TTC549 (cell line): ENCODE measurements at regions not wholly inside any gene's neighbourhood (a gene's known extent, or its start where the extent isn't known, plus 50 kb on each side); places are given as distances from the start of the nearest gene placed in this dataset.

Experiments
- FAIRE-seq: peaks from 2 replicates; lab custom pipeline; 2012; peaks lifted over from hg19 to GRCh38; lab: Jason Lieb, UNC

DNA sequence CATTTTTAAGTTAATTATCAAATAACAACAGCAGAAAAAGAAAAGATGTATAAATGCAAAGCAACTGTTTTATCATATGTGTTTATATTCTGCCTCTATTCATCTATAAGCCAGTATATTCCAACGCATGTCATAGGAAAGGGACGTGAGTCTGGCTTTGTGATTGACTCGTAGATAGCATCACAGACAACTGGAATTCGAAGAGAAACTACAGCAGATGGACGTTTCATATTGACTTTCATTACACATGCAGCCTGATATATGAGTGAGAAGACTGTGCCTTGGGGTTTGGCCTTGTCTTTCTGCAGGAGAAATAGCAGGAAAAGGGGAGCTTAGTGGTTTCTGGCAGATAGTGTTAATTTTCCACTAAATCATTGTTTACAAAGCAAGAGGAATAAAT is 1111.9 kb downstream of the MAT2B start:
- no peak for FAIRE-seq

DNA sequence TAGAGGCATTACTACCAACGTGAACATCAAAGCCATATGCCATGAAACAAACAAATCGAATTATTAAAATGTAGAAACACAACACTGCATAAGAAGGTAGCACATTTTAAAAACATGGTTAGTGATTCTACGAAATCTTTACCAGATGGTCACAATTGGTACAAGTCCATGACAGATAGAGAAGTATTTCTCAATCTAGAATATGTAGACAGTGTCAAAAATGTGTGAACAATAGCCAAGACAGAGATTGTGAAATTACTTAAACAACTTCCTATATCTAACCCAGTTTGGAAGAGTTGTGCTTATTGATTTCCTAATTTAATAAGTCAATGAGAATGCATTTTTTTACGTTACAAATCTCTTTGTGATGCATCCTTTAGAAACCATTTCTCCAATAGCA is 1121.6 kb downstream of the MAT2B start:
- FAIRE-seq: no peak

DNA sequence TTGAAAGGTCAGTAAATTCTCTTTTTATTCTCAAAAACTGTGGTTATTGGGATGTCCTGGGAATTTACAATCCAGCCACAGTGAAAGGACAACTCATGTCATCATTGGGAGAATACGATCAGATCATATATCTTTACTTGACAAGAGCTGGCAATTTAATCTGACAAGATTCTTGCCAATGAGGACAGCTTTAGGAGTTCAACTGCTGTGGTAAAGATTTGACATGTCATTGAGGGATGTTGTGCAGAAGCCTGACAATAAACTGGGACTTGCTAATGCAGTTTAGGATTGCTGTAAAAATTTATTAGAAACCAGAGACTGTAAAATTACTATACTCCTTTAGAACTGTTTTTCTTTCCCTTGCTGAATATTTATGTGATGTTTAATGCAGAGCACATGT is 1131.0 kb downstream of the MAT2B start:
- FAIRE-seq: no peak

DNA sequence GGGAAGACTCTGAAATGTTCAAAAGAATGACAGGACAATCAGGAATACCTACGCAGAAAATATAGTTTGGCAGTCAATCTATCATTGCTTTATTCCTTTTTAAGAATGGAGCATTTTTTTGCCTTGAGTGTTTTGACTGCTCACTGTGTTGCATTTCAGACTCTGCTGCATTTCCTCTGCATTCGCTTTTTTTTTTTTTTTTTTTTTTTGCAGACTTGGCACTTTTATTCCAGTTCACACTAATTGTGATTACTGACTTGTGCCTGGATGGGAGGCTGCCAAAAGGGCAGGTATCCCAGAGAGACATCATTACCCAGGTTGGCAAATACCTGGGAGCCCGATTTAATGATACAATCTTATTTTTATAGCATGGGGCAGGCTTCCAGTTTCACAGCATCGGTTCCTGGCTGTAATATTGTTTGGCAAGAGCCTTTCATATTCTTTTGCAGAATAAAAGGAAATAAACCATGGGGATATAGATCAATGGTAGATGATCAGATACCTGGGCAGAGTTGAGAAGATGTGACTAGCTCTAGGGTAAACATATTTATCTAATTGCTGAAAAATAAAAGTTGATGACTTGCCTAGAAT is 1132.6 kb downstream of the MAT2B start:
- FAIRE-seq: no peak

DNA sequence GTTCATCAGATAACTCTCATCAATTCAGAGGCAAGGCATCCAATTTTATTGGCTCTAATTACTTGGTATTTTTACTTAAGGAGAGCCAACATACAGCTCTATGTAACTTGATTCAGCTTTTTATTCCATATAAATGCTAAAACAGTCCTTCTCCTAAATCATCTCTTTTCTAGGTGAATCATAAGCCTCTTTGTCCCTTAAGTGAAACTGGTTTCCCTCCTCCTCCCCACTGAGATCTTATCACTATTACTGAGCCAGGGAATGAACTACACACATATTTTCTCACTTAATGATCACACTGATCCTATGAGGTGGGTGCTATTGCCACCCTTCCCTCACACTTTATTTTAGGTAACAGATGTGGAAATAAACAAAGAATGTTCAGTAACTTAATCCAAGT is 1143.8 kb downstream of the MAT2B start:
- no peak for FAIRE-seq

DNA sequence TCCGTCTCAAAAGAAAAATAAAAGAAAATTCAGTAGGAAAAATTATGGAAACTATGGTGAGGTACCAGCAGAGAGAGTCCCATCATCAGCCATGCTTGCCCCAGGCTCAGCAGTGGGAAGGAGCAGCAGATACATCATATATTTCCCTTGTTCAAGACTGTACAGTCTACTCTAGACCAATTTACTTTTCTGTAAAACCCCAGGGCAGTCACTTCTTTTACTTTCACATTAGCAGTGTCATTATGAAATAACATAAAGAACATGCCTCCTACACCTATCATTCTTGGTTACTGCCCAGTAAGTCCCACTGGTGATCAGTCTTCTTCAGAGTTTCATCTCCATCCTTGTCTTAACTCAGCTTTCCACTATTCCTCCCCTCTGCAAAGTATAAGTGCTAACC is 1145.0 kb downstream of the MAT2B start:
- FAIRE-seq: no peak

DNA sequence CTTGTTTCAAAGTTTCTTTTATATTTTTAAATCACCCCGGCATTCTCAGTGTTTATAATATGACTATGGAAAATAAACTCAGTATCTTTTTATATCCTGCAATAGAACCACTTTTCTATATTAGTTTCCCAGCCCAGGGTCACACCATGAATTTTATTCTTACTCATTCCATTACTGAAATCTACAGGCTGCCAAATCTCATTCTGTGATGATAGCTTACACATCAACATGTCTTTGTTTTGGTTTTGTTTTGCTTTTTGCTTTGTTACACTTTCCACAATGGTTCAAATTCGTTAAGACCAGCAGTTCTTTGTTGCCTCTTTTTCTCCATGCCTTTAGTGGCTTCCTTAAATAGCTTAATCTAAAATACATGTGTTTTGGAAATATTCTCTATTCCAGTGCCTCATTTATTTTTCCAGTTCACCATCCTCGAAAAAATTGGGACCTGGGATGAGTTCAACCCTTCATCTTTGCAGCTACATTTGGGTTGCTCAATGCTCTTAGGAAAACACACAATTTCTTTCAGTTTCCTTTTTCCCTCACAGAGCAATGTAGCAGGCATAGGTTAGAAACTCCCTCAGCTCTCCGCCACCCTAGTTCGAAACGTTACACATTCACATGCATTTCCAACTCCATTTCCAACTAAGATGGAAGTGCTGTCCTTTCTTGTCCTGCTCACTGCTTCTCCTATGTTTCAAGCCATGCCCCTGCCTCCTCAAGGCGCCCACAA is 1146.3 kb downstream of the MAT2B start:
- FAIRE-seq: no peak

DNA sequence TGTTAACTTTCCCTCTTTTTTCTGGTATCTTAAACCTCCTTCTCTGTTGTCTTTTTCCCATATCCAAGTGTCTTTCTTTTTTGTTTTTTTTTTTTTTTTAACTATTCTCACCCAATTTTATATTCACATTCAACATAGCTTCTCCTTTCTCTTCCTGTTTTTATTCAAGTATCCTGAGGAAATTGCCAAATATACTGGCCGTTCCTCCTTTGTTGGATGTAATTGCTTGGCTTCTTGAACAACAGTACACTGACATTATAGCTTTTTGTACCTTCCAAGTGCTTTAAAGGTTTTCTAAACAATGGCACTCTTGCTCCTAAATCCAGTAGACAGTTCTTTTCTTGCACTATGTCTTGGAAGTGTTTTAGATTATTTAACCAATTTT is 1146.8 kb downstream of the MAT2B start:
- FAIRE-seq: no peak

DNA sequence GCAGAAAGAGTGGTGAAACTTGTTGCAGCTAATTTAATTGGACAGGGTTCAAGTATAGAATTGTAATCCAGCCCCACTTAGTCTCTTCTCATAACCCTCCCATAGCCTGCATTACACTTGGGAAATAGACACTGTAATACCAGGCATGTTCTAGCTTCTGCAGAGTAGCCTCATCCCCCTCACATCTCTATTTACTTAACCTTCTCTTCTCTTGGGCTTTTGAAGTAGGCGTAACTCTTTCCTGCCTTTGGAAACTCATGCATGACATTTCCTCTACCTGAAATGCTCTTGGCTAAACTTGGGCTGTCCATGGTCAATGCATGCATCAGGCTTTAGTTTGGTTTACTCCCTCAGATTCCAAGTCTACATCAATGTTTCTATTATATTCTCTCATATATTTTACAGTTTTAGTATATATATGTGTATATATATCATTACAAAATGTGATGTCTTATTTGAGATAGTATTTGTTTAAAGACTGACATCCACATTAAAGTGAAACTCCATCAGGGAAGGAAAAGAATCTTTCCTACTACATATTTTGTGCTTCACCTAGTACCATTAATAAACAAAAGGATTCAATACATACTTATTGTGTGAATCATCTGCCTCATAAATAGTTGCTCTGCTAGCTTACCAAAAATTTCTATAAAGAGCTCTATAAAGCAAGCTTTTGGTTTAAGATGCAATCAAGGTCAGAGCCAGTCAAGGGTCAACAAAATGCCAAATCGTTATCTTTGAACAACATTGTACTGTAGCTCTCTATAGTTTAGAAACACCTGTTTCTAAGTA is 1158.0 kb downstream of the MAT2B start:
- FAIRE-seq: no peak

DNA sequence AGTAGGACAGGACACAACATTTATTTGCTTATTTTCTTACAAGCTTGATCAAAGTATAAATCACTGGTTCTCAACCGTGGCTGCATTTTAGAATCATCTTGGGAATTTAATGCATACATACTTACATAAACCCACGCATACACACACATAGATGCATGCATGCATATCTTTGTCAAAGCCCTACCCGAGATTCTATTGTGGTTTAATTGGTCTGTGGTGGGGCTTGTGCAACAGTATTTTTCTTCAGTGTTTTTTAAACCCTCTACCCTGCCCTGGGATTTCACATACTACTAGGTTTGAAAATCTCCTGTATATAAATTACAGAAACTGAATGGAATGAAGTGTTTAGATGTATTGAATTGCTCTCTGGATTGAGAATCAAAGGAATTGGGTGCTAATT is 1166.2 kb downstream of the MAT2B start:
- no peak for FAIRE-seq

DNA sequence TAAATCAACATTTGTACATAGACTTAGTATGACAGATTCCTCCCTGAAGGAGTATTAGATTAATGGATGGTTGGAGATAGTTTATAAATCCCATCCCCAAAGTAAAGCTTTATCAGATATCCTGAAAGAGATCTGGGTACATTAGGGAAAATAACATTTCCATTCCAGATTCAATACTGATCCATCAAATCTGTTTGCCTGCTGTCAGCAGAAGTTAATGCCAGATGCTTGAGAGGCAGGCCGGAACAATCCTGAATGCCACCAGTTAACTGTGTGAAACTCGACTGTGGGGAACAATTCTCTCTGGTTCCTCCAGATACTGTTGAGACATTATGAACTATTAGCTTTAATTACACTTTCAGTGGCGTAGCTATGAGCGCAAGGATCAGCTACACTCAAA is 1166.8 kb downstream of the MAT2B start:
- FAIRE-seq: no peak

DNA sequence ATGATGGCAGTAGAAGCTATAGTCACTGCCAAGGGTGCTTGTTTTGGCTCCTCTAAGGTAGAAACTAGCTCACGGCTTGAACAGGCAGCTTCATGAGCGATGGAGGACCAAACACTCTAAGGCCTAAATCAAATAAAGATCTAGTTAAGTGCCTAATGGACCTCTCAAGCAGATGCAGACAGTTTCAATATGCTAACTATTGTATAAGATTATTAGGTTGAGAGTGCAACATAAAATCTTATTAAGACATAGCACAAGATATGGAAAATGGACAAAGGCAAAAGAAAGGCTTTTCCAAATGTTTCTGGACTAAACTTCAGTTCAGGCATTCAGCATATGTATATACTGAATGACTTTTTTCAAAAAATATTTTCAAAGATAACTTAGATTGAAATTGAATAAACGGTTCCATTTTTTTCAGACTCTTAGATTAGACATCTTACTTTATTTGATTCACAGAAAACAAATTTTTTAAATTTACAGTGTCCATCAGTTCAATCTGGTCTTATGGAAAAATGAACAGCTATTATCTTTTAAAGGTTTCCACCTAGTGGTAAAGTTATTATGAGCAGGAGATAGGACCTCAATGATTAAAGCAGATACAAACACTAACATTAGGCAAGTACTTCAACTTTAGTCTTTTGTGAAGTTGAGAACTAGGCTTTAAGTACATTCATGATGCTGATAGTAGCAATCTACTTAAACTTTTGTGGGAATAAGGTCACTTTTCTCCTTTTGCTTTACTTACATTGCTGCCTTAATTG is 1167.7 kb downstream of the MAT2B start:
- peak; percentile 56 for FAIRE-seq

DNA sequence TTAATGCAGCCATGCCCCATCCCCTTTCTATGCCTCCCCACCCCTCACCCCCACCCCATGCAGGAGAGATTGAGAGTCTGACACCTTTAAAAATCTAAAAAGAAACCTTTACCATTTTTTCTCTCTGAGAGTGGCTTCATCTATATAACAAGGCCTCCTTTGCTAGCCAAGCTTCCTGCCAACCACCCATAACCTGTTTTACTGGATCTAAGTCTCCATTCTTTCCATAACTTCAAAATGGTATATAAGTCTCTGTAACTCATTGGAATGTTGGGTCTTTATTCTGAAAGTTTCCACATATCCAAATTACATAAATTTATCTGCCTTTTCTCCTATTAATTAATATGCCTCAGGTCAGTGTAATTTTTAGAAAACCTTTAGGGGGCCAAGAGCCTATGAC is 1174.0 kb downstream of the MAT2B start:
- FAIRE-seq: no peak

DNA sequence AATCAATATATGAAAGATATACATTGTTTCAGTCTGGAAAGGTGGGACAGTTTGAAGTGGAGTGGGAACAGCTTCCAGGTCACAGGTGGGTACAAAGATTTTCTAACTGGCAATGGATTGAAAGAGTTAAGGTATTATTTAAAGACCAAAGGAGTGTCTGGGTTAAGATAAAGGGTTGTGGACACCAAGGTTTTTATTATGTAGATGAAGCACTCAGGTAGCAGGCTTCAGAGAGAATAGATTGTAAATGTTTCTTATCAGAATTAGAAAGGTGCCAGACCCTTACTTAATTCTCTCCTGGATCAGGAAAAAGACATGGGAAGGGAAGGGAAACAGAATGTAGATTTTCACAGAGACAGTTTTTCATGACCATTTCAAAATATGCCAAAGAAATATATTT is 1174.8 kb downstream of the MAT2B start:
- no peak for FAIRE-seq

DNA sequence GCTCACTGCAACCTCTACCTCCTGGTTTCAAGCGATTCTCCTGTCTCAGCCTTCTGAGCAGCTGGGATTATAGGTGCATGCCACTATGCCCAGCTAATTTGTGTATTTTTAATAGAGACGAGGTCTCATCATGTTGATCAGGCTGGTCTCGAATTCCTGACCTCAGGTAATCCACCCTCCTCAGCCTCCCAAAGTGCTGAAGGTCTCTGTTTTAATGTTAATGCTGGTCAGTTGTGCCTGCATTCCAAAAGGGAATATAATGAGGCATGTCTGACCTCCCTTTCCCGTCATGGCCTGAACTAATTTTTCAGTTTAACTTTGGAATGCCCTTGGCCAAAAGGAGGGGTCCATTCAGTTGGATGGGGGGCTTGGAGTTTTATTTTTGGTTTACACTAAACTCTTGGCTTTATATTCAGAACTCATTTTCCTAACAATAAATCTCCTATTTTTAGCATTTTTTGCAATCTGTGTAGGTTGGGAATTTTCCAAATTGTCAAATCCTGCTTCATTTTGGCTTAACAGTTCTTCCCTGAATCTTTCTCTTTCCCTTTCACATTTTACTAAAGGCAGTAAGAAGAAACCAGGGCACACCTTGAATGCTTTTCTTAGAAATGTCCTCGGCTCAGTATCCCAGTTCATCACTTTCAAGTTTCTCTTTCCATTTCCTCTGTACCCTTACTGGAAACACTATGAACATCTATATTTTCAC is 1175.5 kb downstream of the MAT2B start:
- FAIRE-seq: no peak

DNA sequence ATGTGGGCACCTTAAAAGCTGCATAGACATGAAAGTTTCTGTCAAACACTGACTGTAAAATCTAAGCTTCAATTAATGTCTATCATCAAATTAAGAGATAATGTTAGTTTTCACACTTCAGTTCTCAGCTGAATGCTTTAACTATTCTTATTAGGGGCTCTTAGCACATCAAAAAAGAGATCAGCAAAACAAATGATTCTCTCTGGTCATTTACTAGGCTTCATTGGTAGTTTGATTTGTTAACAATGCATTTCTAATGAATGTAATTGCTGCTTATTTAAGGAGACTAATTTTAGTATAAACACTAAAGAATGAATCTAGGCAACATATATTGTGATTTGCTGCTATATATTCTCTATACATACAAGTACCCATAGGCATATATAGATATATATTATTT is 1182.0 kb downstream of the MAT2B start:
- FAIRE-seq: no peak

DNA sequence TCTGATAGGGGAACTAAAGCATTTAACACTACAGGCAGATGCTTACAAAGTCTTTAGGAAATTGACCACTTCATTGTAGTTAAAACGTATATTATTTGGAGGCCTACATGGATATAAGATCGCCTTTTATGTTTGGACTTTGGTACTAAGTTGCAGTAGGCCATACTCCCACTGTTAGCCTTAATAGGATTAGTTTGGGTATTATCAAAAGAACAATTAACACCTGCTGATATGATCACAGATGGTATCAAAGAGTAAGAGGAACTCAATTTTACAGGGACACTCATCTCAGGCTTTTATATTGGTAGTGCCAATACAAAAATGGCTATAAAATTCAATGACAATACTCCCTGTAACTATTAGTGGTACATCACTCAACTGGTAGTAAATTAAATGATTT is 1183.0 kb downstream of the MAT2B start:
- no peak for FAIRE-seq

DNA sequence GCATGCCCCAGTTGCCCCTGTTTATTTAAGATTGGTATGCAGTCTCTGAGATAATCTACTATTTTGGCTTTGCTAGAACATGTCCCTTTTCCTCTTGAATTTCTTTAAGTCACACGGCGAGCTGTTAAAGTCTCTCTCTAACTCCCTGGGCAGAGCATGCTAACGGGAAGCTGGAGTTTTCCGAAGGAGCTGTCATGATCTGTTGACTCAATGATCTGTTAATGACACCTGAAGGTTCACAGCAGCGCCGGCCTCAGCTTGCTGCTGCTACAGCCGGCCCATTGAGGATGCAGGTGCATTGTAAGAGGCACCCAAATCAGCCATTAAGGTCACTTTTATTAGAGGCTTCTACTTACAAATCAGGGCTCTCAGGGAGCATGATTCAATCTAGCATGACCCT is 1203.4 kb downstream of the MAT2B start:
- no peak for FAIRE-seq

DNA sequence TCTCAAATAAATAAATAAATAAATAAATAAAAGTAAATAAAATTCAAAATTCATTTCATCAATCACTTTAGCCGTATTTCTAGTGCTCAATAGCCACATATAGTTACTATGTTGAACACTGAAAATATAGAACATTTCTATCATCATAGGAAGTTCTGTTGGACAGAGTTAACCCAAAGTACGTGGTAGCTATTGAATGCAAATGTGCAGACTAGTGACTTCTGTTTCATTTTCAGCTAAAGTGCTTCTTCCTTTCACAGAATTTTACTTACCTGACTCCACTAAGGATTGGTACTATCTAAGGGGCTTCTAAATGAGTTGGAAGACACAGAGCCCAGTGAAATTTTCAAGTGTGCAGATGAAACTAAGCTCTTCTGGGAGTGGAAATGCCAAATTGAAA is 1208.3 kb downstream of the MAT2B start:
- FAIRE-seq: no peak

DNA sequence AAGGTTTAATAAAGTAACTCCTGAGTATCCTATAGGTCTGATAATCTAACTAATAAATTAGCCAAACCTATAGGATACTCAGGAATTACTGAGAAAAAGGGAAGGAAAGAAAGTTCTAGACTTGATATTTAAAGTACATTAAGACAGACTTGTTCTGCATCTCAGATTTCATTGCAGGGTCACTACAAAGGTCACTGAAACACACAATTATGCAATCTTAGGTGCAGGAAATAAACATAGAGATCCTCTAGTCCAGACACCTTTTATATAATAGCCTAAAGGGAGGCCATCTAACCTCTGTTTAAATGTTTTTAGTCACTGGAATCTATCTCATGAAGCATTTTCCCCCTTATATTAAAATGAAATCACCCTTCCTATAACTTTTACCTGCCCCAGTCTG is 1215.7 kb downstream of the MAT2B start:
- no peak for FAIRE-seq

DNA sequence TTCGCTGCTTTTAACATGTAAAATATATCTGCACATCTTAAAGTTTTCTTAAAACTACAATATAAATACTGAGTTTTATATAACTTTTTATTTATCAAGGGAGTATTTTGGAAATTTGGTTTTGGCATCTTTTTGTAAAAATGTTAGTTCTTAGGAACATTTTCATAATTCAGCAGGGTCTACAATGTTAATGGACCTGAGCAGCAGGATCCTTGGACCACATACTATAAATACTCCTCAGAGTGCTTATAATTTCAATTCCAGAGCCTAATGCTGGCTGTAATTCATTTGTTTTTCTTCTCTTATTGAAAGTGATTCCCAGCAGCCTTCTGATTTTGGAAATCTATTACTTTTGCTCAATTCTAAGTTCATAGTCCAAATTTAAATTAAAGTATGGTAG is 1216.2 kb downstream of the MAT2B start:
- FAIRE-seq: no peak

DNA sequence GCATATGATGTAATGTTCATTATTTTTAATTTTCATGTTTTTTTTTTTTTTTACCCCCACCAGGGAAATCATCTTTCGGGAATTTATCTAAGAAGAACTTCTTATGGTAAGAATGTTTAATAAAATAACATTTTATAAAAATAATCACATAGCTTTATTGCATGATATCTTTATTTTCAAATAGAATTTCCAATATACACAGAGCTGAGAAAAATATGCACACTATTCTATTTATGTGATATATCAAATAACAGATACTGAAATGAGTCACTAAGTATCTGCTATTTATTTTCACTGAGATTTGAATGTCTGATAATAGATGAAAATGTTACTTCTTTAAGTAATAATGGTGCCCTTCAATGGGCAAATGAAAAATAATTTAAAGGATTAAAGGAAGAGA is 1217.3 kb downstream of the MAT2B start:
- no peak for FAIRE-seq
